ENCODE measurements at regions not wholly inside any gene's neighbourhood (a gene's known extent, or its start where the extent isn't known, plus 50 kb on each side); places are given as distances from the start of the nearest gene placed in this dataset.

DNA sequence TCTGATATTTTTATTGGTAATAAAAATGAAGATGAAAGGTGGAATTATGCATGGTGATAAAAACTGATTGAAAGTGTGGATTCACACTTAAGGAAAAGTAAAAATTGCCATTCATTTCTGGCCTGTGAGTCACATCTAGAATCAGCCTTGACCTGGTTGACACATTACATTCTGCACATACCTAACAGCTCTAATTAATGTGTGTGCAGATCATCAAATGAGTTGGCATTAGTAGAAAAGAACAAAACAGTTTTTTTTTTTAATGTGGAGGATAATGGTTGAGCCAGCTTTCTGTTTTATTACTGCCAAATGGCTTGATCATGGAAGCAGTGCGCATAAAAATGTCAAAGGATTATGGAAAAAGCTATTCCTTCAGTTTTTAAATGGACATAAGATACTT lies 142.6 kb upstream of the TMEM196 start:
- H3K27ac ChIP-seq (ENCODE audit: low read depth in 2 of 2, low read length in 2 of 2) = no peak overlapping the region
- H3K4me3 ChIP-seq (ENCODE audit: low read length in 3 of 3) = no peak overlapping the region
- TF ChIP-seq, protein P1, sequence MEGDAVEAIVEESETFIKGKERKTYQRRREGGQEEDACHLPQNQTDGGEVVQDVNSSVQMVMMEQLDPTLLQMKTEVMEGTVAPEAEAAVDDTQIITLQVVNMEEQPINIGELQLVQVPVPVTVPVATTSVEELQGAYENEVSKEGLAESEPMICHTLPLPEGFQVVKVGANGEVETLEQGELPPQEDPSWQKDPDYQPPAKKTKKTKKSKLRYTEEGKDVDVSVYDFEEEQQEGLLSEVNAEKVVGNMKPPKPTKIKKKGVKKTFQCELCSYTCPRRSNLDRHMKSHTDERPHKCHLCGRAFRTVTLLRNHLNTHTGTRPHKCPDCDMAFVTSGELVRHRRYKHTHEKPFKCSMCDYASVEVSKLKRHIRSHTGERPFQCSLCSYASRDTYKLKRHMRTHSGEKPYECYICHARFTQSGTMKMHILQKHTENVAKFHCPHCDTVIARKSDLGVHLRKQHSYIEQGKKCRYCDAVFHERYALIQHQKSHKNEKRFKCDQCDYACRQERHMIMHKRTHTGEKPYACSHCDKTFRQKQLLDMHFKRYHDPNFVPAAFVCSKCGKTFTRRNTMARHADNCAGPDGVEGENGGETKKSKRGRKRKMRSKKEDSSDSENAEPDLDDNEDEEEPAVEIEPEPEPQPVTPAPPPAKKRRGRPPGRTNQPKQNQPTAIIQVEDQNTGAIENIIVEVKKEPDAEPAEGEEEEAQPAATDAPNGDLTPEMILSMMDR (IDR thresholded peaks at IDR 0.05; ENCODE audit: borderline replicate concordance, extremely low read depth, insufficient read depth) = no peak
- FAIRE-seq (no peak), DNase-seq (no peak)
- H3K9ac ChIP-seq (ENCODE audit: low read length in 3 of 3) = no peak overlapping the region
- no peaks in the 10 kb centered on the region for H3K9me3 ChIP-seq (ENCODE audit: control insufficient read depth in 2 of 3, insufficient read depth in 1 of 3, low read length in 3 of 3)
- no peaks in the 10 kb centered on the region for H3K4me1 ChIP-seq (ENCODE audit: control insufficient read depth in 2 of 3, insufficient read depth in 2 of 3, low read depth in 1 of 3, low read length in 3 of 3)
- intact Hi-C loops (cut with DNase I) = no loop called here
- H3K27me3 ChIP-seq (ENCODE audit: control insufficient read depth, insufficient read depth, low read length) = no peaks in the 10 kb centered on the region
- H3K36me3 ChIP-seq (ENCODE audit: control insufficient read depth in 2 of 3, insufficient read depth in 3 of 3, low read length in 3 of 3) = no peaks in the 10 kb centered on the region

DNA sequence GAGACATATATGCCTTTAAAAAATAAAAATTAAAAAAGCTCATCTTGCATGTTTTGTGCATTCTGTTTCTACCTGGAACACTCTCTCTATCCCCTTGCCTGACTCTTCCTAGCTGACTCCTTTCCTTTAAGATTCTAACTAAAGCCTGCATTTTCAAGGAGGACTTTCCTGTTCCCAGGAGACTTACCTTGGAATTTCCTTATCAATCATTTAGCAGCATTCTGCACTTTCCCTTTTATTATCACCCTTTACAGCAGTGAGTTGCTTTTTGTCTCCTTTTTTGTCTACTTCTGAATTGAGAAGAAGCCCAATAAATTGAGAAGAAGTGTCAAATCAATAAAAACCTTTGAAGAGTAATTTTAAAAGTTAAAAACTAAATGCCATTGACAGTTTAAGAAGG lies 142.2 kb upstream of the TMEM196 start:
- intact Hi-C loops (cut with DNase I) = no loop called here
- Histone ChIP-seq H3K4me3 (ENCODE audit: low read length in 3 of 3) (no peak overlapping the region), H3K4me1 (ENCODE audit: control insufficient read depth in 2 of 3, insufficient read depth in 2 of 3, low read depth in 1 of 3, low read length in 3 of 3) (no peaks in the 10 kb centered on the region), H3K27me3 (ENCODE audit: control insufficient read depth, insufficient read depth, low read length) (no peaks in the 10 kb centered on the region), H3K36me3 (ENCODE audit: control insufficient read depth in 2 of 3, insufficient read depth in 3 of 3, low read length in 3 of 3) (no peaks in the 10 kb centered on the region), H3K9ac (ENCODE audit: low read length in 3 of 3) (no peak overlapping the region), H3K9me3 (ENCODE audit: control insufficient read depth in 2 of 3, insufficient read depth in 1 of 3, low read length in 3 of 3) (no peaks in the 10 kb centered on the region), H3K27ac (ENCODE audit: low read depth in 2 of 2, low read length in 2 of 2) (no peak overlapping the region)
- DNase-seq (no peak), FAIRE-seq (no peak)
- TF ChIP-seq, protein P1 (IDR thresholded peaks at IDR 0.05; ENCODE audit: borderline replicate concordance, extremely low read depth, insufficient read depth) = no peak

DNA sequence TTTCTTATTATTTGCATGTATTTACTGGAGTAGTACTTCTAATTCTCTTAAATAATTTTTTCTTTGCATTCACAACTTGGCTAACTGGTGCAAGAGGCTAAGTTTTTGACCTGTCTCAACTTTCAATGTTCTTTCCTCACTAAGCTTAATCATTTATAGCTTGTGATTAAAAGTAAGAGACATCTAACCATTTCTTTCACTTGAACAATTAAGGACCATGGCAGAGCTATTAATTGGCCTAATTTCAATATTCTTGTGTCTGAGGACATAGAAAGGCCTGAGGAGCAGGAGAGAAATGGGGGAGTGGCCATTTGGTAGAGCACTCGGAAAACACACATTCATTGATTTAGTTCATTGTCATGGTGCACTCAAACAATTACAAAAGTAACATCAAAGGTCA lies 141.4 kb upstream of the TMEM196 start:
- no peak for FAIRE-seq
- intact Hi-C loops (cut with DNase I) = no loop called here

DNA sequence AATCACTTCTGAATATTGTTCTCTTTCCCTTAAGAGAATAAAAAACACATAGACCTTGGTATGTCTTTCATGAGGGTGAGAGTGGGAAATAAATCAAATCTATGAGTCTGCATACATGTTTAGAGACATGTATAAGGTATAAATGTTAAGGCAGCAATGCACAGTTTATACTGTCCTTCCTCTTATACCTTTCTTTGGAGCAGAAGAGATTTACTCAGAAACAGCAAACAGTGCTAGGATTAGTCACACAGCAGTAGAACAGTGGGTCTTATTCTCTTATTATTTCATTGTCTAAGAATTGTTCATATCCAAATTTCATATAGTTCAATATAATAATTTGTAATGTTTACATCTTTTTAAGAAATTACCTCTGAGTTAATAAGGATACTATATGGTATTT lies 126.7 kb upstream of the TMEM196 start:
- H3K4me3 ChIP-seq (ENCODE audit: low read length in 3 of 3) = no peak overlapping the region
- no peak overlapping the region for H3K9ac ChIP-seq (ENCODE audit: low read length in 3 of 3)
- no peaks in the 10 kb centered on the region for H3K4me1 ChIP-seq (ENCODE audit: control insufficient read depth in 2 of 3, insufficient read depth in 2 of 3, low read depth in 1 of 3, low read length in 3 of 3)
- DNase-seq (no peak), FAIRE-seq (no peak)
- intact Hi-C loops (cut with DNase I) = no loop called here
- H3K36me3 ChIP-seq (ENCODE audit: control insufficient read depth in 2 of 3, insufficient read depth in 3 of 3, low read length in 3 of 3) = no peaks in the 10 kb centered on the region
- no peaks in the 10 kb centered on the region for H3K27me3 ChIP-seq (ENCODE audit: control insufficient read depth, insufficient read depth, low read length)
- TF ChIP-seq, protein P1 (IDR thresholded peaks at IDR 0.05; ENCODE audit: borderline replicate concordance, extremely low read depth, insufficient read depth) = no peak
- no peak overlapping the region for H3K27ac ChIP-seq (ENCODE audit: low read depth in 2 of 2, low read length in 2 of 2)
- H3K9me3 ChIP-seq (ENCODE audit: control insufficient read depth in 2 of 3, insufficient read depth in 1 of 3, low read length in 3 of 3) = peaks cover 0 to 4% (median 0%) of the 10 kb centered on the region in 3 donors

More for the DNA sequence above, 141.4 kb upstream of the TMEM196 start:
- TF ChIP-seq, protein P1 (IDR thresholded peaks at IDR 0.05; ENCODE audit: borderline replicate concordance, extremely low read depth, insufficient read depth) = no peak
- Histone ChIP-seq H3K9ac (ENCODE audit: low read length in 3 of 3) (no peak overlapping the region), H3K9me3 (ENCODE audit: control insufficient read depth in 2 of 3, insufficient read depth in 1 of 3, low read length in 3 of 3) (no peaks in the 10 kb centered on the region), H3K36me3 (ENCODE audit: control insufficient read depth in 2 of 3, insufficient read depth in 3 of 3, low read length in 3 of 3) (no peaks in the 10 kb centered on the region), H3K27ac (ENCODE audit: low read depth in 2 of 2, low read length in 2 of 2) (no peak overlapping the region), H3K27me3 (ENCODE audit: control insufficient read depth, insufficient read depth, low read length) (no peaks in the 10 kb centered on the region), H3K4me3 (ENCODE audit: low read length in 3 of 3) (no peak overlapping the region), H3K4me1 (ENCODE audit: control insufficient read depth in 2 of 3, insufficient read depth in 2 of 3, low read depth in 1 of 3, low read length in 3 of 3) (no peaks in the 10 kb centered on the region)
- no peak for DNase-seq
